Loucy (cell line): ENCODE measurements at regions not wholly inside any gene's neighbourhood (a gene's known extent, or its start where the extent isn't known, plus 50 kb on each side); places are given as distances from the start of the nearest gene placed in this dataset.

Experiments
- H2AFZ ChIP-seq: fragments of 200-600 bp; sonication (generic); 2 replicates; pipeline ENCODE4 v1.6.0; 2016; ENCODE audit warnings: antibody characterized with exemption, mild to moderate bottlenecking, low read length, moderate library complexity
- H3F3A ChIP-seq: fragments of 200-600 bp; 2 replicates; pipeline ENCODE4 v1.6.0; 2016; ENCODE audit warnings: antibody characterized with exemption, low read depth, mild to moderate bottlenecking
- H3K27me3 ChIP-seq: fragments of 200-600 bp; sonication (generic); 2 replicates; pipeline ENCODE4 v1.6.1; 2014; ENCODE audit warnings: low read length, mild to moderate bottlenecking; ENCODE audit not compliant: insufficient read depth, poor library complexity, severe bottlenecking
- H3K36me3 ChIP-seq: fragments of 200-600 bp; sonication (generic); 2 replicates; pipeline ENCODE4 v1.6.1; 2016; ENCODE audit warnings: low read length; ENCODE audit not compliant: insufficient read depth
- H3K4me1 ChIP-seq: fragments of 200-600 bp; sonication (generic); 2 replicates; pipeline ENCODE4 v1.5.1; 2014; ENCODE audit warnings: low read length, mild to moderate bottlenecking; ENCODE audit not compliant: insufficient read depth, poor library complexity, severe bottlenecking
- H3K4me2 ChIP-seq: fragments of 200-600 bp; sonication (generic); 2 replicates; pipeline ENCODE4 v1.6.0; 2014; ENCODE audit warnings: antibody characterized with exemption, low read length, low read depth, mild to moderate bottlenecking; ENCODE audit not compliant: poor library complexity, severe bottlenecking
- H3K4me3 ChIP-seq: fragments of 200-600 bp; sonication (generic); 2 replicates; pipeline ENCODE4 v1.5.1; 2014; ENCODE audit warnings: low read length, mild to moderate bottlenecking, mixed read lengths; ENCODE audit not compliant: poor library complexity, severe bottlenecking
- H3K79me2 ChIP-seq: fragments of 200-600 bp; sonication (generic); 2 replicates; pipeline ENCODE4 v1.6.1; 2014; ENCODE audit warnings: low read length; ENCODE audit not compliant: insufficient read depth
- H3K9ac ChIP-seq: fragments of 200-600 bp; sonication (generic); 2 replicates; pipeline ENCODE4 v1.6.0; 2014; ENCODE audit warnings: mild to moderate bottlenecking, low read depth, low read length, moderate library complexity; ENCODE audit not compliant: poor library complexity, severe bottlenecking
- H3K9me2 ChIP-seq: fragments of 200-600 bp; sonication (generic); replicated peaks from 2 replicates; pipeline ENCODE4 v1.6.1; 2016; ENCODE audit warnings: low read depth, low read length, mixed read lengths
- H3K9me3 ChIP-seq: fragments of 200-600 bp; sonication (generic); 2 replicates; pipeline ENCODE4 v1.6.1; 2014; ENCODE audit warnings: mild to moderate bottlenecking, antibody characterized with exemption, low read length, low read depth; ENCODE audit not compliant: insufficient read depth
- H4K20me1 ChIP-seq: fragments of 200-600 bp; sonication (generic); 2 replicates; pipeline ENCODE4 v1.6.0; 2014; ENCODE audit warnings: antibody characterized with exemption, low read length, mild to moderate bottlenecking; ENCODE audit not compliant: insufficient read depth, poor library complexity, severe bottlenecking
- EZH2phosphoT487 ChIP-seq: fragments of 200-600 bp; IDR thresholded peaks from 2 replicates; pipeline ENCODE4 v1.6.1; 2018; ENCODE audit warnings: antibody characterized with exemption, mild to moderate bottlenecking, moderate library complexity, borderline replicate concordance
- TF ChIP-seq, protein P1 (sequence below): fragments of 200-600 bp; sonication (generic); conservative IDR thresholded peaks from 2 replicates; pipeline ENCODE4 v1.5.1; 2014; ENCODE audit warnings: mild to moderate bottlenecking, antibody characterized with exemption, low read length

GRCh38 chr2:64918220-64918886, 70.8 kb upstream of the SLC1A4 start:
- peak overlapping the region; percentile 69 for H3K4me2 ChIP-seq
- TF ChIP-seq, protein P1, sequence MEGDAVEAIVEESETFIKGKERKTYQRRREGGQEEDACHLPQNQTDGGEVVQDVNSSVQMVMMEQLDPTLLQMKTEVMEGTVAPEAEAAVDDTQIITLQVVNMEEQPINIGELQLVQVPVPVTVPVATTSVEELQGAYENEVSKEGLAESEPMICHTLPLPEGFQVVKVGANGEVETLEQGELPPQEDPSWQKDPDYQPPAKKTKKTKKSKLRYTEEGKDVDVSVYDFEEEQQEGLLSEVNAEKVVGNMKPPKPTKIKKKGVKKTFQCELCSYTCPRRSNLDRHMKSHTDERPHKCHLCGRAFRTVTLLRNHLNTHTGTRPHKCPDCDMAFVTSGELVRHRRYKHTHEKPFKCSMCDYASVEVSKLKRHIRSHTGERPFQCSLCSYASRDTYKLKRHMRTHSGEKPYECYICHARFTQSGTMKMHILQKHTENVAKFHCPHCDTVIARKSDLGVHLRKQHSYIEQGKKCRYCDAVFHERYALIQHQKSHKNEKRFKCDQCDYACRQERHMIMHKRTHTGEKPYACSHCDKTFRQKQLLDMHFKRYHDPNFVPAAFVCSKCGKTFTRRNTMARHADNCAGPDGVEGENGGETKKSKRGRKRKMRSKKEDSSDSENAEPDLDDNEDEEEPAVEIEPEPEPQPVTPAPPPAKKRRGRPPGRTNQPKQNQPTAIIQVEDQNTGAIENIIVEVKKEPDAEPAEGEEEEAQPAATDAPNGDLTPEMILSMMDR, result no peak
- TF ChIP-seq EZH2phosphoT487, result no peak
- no peaks in the 10 kb centered on the region for H4K20me1 ChIP-seq
- H2AFZ ChIP-seq, result peak overlapping the region; percentile 88; the same call in 1 of the 2 replicates
- H3K36me3 ChIP-seq, result no peaks in the 10 kb centered on the region
- H3K27me3 ChIP-seq, result no peaks in the 10 kb centered on the region
- no peaks in the 10 kb centered on the region for H3K79me2 ChIP-seq
- no peaks in the 10 kb centered on the region for H3F3A ChIP-seq
- H3K4me3 ChIP-seq, result peak overlapping the region; percentile 76
- H3K9me2 ChIP-seq, result no peaks in the 10 kb centered on the region
- peaks cover 28% of the 10 kb centered on the region for H3K4me1 ChIP-seq
- peak overlapping the region; percentile 68 for H3K9ac ChIP-seq
- H3K9me3 ChIP-seq, result no peaks in the 10 kb centered on the region

DNA sequence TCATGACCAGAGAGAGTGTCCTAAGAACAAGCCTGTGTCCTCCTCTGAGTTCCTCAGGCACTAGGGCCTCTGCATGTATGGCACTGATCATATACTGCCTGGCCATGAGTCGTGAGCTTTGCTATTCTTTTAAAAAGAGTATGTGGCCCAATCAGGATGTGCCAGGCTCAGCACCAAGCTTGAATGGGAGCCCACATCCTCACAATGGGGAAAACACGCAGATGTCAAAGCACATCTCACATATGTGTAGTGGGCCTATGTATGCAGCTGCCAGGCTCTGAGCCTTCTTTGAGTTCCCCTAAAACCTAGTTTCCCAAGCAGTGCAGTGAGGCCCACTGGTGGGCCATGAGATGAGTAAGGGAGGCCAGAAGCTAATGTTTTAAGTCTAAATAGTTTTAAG, 69.9 kb upstream of the SLC1A4 start:
- Histone ChIP-seq H3K9me2 (no peaks in the 10 kb centered on the region), H3K27me3 (no peaks in the 10 kb centered on the region), H3K9me3 (no peaks in the 10 kb centered on the region), H2AFZ (no peak overlapping the region), H3K4me1 (peaks cover 28% of the 10 kb centered on the region), H3K79me2 (no peaks in the 10 kb centered on the region), H4K20me1 (no peaks in the 10 kb centered on the region), H3K36me3 (no peaks in the 10 kb centered on the region), H3F3A (no peaks in the 10 kb centered on the region), H3K4me3 (no peak overlapping the region), H3K9ac (no peak overlapping the region), H3K4me2 (no peak overlapping the region)
- no peak for TF ChIP-seq EZH2phosphoT487
- TF ChIP-seq, protein P1, result no peak

- Histone ChIP-seq H3K4me2 (no peak overlapping the region), H3K79me2 (no peaks in the 10 kb centered on the region), H4K20me1 (no peaks in the 10 kb centered on the region), H3K4me3 (no peak overlapping the region), H3F3A (no peaks in the 10 kb centered on the region), H3K9ac (peak overlapping the region; percentile 28), H3K9me3 (peaks cover 3% of the 10 kb centered on the region; the same call in 1 of the 2 replicates), H3K27me3 (no peaks in the 10 kb centered on the region), H2AFZ (peak overlapping the region; percentile 28; the same call in 1 of the 2 replicates), H3K4me1 (peaks cover 20% of the 10 kb centered on the region), H3K9me2 (no peaks in the 10 kb centered on the region), H3K36me3 (no peaks in the 10 kb centered on the region)
- TF ChIP-seq, protein P1, result peak; percentile 46
- TF ChIP-seq EZH2phosphoT487, result no peak
Observed at GRCh38 chr2:64922482-64923384, 66.5 kb upstream of the SLC1A4 start.
